ENCODE measurements at regions not wholly inside any gene's neighbourhood (a gene's known extent, or its start where the extent isn't known, plus 50 kb on each side); places are given as distances from the start of the nearest gene placed in this dataset.
A peak's percentile ranks its signal among the peaks of the same experiment; 100 is the strongest.

- Mint-ChIP-seq H3K4me3 (no peak overlapping the region), H3K9me3 (no peaks in the 10 kb centered on the region), H3K36me3 (ENCODE audit: low read depth) (no peaks in the 10 kb centered on the region), H3K27me3 (ENCODE audit: insufficient read depth) (no peaks in the 10 kb centered on the region), H3K27ac (no peak overlapping the region), H3K4me1 (no peaks in the 10 kb centered on the region)
- Histone ChIP-seq H3K9ac (ENCODE audit: extremely low read depth, low read length, poor library complexity, severe bottlenecking) (no peak overlapping the region), H3K4me3 (ENCODE audit: low read length) (no peak overlapping the region), H3K27me3 (ENCODE audit: control insufficient read depth, insufficient read depth, low read length, poor library complexity, severe bottlenecking) (no peaks in the 10 kb centered on the region), H3K4me1 (ENCODE audit: control insufficient read depth, insufficient read depth, low read length) (no peaks in the 10 kb centered on the region), H3K36me3 (ENCODE audit: control insufficient read depth, insufficient read depth, low read length) (no peaks in the 10 kb centered on the region), H3K27ac (ENCODE audit: low read depth, low read length) (no peak overlapping the region), H3K9me3 (ENCODE audit: control insufficient read depth, low read length) (no peaks in the 10 kb centered on the region)
- no peak for DNase-seq
- WGBS, 2 experiments (ENCODE audit: insufficient coverage in 1 of 2, insufficient read length in 1 of 2), result 100% methylated on average over 1 of the region's 1 CpG; no CpG with 5 or more reads in 1 of the 2 experiments
- TF ChIP-seq CTCF (conservative IDR thresholded peaks at IDR 0.05), result no peak
Measured at GRCh38 chr7:18116661-18117060, 89.0 kb upstream of the PRPS1L1 start.

- DNase-seq, result no peak
Measured at GRCh38 chr7:18117482-18117881, 89.8 kb upstream of the PRPS1L1 start.

GRCh38 chr7:18119985-18120384 lies 92.3 kb upstream of the PRPS1L1 start:
- Histone ChIP-seq H3K9me3 (ENCODE audit: control insufficient read depth, low read length) (no peaks in the 10 kb centered on the region), H3K27me3 (ENCODE audit: control insufficient read depth, insufficient read depth, low read length, poor library complexity, severe bottlenecking) (no peaks in the 10 kb centered on the region), H3K36me3 (ENCODE audit: control insufficient read depth, insufficient read depth, low read length) (no peaks in the 10 kb centered on the region), H3K9ac (ENCODE audit: extremely low read depth, low read length, poor library complexity, severe bottlenecking) (no peak overlapping the region), H3K4me3 (ENCODE audit: low read length) (no peak overlapping the region), H3K4me1 (ENCODE audit: control insufficient read depth, insufficient read depth, low read length) (no peaks in the 10 kb centered on the region), H3K27ac (ENCODE audit: low read depth, low read length) (no peak overlapping the region)
- Mint-ChIP-seq H3K27ac (no peak overlapping the region), H3K36me3 (ENCODE audit: low read depth) (no peaks in the 10 kb centered on the region), H3K4me1 (peaks cover 2% of the 10 kb centered on the region), H3K27me3 (ENCODE audit: insufficient read depth) (no peaks in the 10 kb centered on the region), H3K4me3 (no peak overlapping the region), H3K9me3 (no peaks in the 10 kb centered on the region)
- TF ChIP-seq CTCF (conservative IDR thresholded peaks at IDR 0.05), result peak; percentile 75
- peak; percentile 61 for DNase-seq

More at GRCh38 chr7:18117482-18117881, 89.8 kb upstream of the PRPS1L1 start:
- Histone ChIP-seq H3K36me3 (ENCODE audit: control insufficient read depth, insufficient read depth, low read length) (no peaks in the 10 kb centered on the region), H3K4me3 (ENCODE audit: low read length) (no peak overlapping the region), H3K27ac (ENCODE audit: low read depth, low read length) (no peak overlapping the region), H3K4me1 (ENCODE audit: control insufficient read depth, insufficient read depth, low read length) (no peaks in the 10 kb centered on the region), H3K9ac (ENCODE audit: extremely low read depth, low read length, poor library complexity, severe bottlenecking) (no peak overlapping the region), H3K9me3 (ENCODE audit: control insufficient read depth, low read length) (no peaks in the 10 kb centered on the region), H3K27me3 (ENCODE audit: control insufficient read depth, insufficient read depth, low read length, poor library complexity, severe bottlenecking) (no peaks in the 10 kb centered on the region)
- Mint-ChIP-seq H3K4me3 (no peak overlapping the region), H3K4me1 (no peaks in the 10 kb centered on the region), H3K27me3 (ENCODE audit: insufficient read depth) (no peaks in the 10 kb centered on the region), H3K27ac (no peak overlapping the region), H3K36me3 (ENCODE audit: low read depth) (no peaks in the 10 kb centered on the region), H3K9me3 (no peaks in the 10 kb centered on the region)
- no peak for TF ChIP-seq CTCF (conservative IDR thresholded peaks at IDR 0.05)
- 93 to 95% methylated on average over 3 of the region's 3 CpGs for WGBS, 2 experiments (ENCODE audit: insufficient coverage in 1 of 2, insufficient read length in 1 of 2)

Data from endodermal cell (in vitro differentiated cells).